ENCODE measurements at regions not wholly inside any gene's neighbourhood (a gene's known extent, or its start where the extent isn't known, plus 50 kb on each side); places are given as distances from the start of the nearest gene placed in this dataset.

DNA sequence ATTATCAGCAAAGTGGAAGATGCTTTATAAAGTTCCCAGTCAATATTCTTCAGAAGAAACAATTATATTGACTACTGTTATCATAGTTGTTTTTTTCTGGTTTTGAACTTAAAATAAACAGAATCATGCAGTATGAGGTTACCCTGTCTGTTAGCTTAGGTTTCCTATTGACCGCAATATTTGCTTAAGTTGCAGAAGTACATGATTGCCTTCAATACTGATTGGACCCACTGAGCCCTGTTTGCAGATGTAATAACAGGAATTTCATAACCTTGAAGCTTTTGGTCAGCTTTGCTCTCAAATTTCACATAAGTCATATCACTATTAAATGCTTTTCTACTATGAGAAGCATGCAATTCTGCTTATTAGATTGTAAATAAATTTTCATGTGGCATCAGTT is 229.1 kb upstream of the FSTL5 start:
- TF ChIP-seq, protein P1, sequence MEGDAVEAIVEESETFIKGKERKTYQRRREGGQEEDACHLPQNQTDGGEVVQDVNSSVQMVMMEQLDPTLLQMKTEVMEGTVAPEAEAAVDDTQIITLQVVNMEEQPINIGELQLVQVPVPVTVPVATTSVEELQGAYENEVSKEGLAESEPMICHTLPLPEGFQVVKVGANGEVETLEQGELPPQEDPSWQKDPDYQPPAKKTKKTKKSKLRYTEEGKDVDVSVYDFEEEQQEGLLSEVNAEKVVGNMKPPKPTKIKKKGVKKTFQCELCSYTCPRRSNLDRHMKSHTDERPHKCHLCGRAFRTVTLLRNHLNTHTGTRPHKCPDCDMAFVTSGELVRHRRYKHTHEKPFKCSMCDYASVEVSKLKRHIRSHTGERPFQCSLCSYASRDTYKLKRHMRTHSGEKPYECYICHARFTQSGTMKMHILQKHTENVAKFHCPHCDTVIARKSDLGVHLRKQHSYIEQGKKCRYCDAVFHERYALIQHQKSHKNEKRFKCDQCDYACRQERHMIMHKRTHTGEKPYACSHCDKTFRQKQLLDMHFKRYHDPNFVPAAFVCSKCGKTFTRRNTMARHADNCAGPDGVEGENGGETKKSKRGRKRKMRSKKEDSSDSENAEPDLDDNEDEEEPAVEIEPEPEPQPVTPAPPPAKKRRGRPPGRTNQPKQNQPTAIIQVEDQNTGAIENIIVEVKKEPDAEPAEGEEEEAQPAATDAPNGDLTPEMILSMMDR (conservative IDR thresholded peaks at IDR 0.05; ENCODE audit: low read depth, low read length) = no peak
- TF ChIP-seq EZH2 (IDR thresholded peaks at IDR 0.05; ENCODE audit: borderline replicate concordance, low read depth, low read length, poor library complexity, severe bottlenecking) = no peak

Data from A673 (cell line).